Stomach (tissue), 8 donors: ENCODE measurements at regions not wholly inside any gene's neighbourhood (a gene's known extent, or its start where the extent isn't known, plus 50 kb on each side); places are given as distances from the start of the nearest gene placed in this dataset.

Experiments
- DNase-seq, 2 donors: peaks; one replicate each; pipeline versions ENCODE4 v3.0.0 to v3.0.0-alpha.2; 2013 to 2019
- H3K27ac ChIP-seq, 5 donors: fragments of 200-600 bp in 4 of 5; sonication (generic) in 4 of 5; one replicate each; pipeline ENCODE4 v1.5.1; 2013 to 2019; ENCODE audit warnings: mild to moderate bottlenecking in 1 of 5, moderate library complexity in 1 of 5
- H3K27me3 ChIP-seq, 3 donors: fragments of 200-600 bp; sonication (generic); one replicate each; pipeline ENCODE4 v1.5.1; 2017 to 2019; ENCODE audit warnings: mixed run types in 1 of 3
- H3K36me3 ChIP-seq, 4 donors: fragments of 200-600 bp; sonication (generic); 1 replicate in 3 of 4; 2 replicates in 1 of 4; pipeline ENCODE4 v1.5.1; 2016 to 2019
- H3K4me1 ChIP-seq, 4 donors: fragments of 200-600 bp; sonication (generic); one replicate each; pipeline ENCODE4 v1.5.1; 2016 to 2019
- H3K4me3 ChIP-seq, 4 donors: fragments of 200-600 bp; sonication (generic) in 3 of 4; one replicate each; pipeline ENCODE4 v1.5.1; 2016 to 2019; ENCODE audit warnings: mild to moderate bottlenecking in 1 of 4
- H3K9me3 ChIP-seq, 4 donors: fragments of 200-600 bp; sonication (generic); one replicate each; pipeline ENCODE4 v1.5.1; 2016 to 2019
- CTCF ChIP-seq, 7 experiments: fragments of 450-650 bp in 4 of 7; fragments of 200-600 bp in 3 of 7; sonication (generic) in 3 of 7; IDR thresholded peaks; one replicate each; pipeline ENCODE4 v1.5.1; 2016 to 2019; ENCODE audit warnings: antibody characterized with exemption in 7 of 7, control low read depth in 2 of 7, mild to moderate bottlenecking in 1 of 7
- EP300 ChIP-seq: sonication (generic); formaldehyde crosslinking; IDR thresholded peaks from one replicate; pipeline ENCODE4 v1.6.1; 2017; ENCODE audit warnings: antibody characterized with exemption
- POLR2A ChIP-seq, 4 donors: fragments of 450-650 bp; IDR thresholded peaks; one replicate each; pipeline ENCODE4 v1.6.1; 2016; ENCODE audit warnings: antibody characterized with exemption in 4 of 4, control low read depth in 2 of 4, mild to moderate bottlenecking in 1 of 4, moderate library complexity in 1 of 4
- POLR2AphosphoS5 ChIP-seq, 3 donors: sonication (generic); formaldehyde crosslinking; IDR thresholded peaks; one replicate each; pipeline ENCODE4 v1.6.1; 2016; ENCODE audit warnings: antibody characterized with exemption in 3 of 3
- WGBS, 5 donors: extraction: QIAGEN DNeasy Blood & Tissue Kit in 3 of 5; methylation state at CpG; one replicate each; pipeline versions ENCODE4 v1.1.5 to v1.1.7; 2013 to 2018; 5-methylcytosine and 5-hydroxymethylcytosine counted together
- intact Hi-C: fragments of 100-400 bp; cut with DNase I; formaldehyde crosslinking; loops from one replicate; pipeline ENCODE4 v1.15.1; 2023; ENCODE audit warnings: low total_unique reads
- donor health status: healthy with polysubstance abuse.
- donor health status: Bipolar disorder and iron deficiency.
- donor health status: healthy.

GRCh38 chr11:120041625-120042024 lies 96.3 kb downstream of the TRIM29 start:
- intact Hi-C loops = no loop called here
- TF ChIP-seq POLR2A (IDR thresholded peaks at IDR 0.05) = no peak
- TF ChIP-seq POLR2AphosphoS5 (IDR thresholded peaks at IDR 0.05) = no peak
- TF ChIP-seq EP300 = no peak
- no peak for TF ChIP-seq CTCF (IDR thresholded peaks at IDR 0.05)
- H3K36me3 ChIP-seq = no peaks in the 10 kb centered on the region
- H3K27me3 ChIP-seq = peaks cover 0 to 12% (median 0%) of the 10 kb centered on the region in 3 donors
- no peaks in the 10 kb centered on the region for H3K4me1 ChIP-seq
- peaks cover 0 to 5% (median 3%) of the 10 kb centered on the region in 4 donors for H3K9me3 ChIP-seq
- no peak overlapping the region for H3K27ac ChIP-seq
- no peak overlapping the region for H3K4me3 ChIP-seq
- no peak for DNase-seq
- WGBS, 5 donors = 89 to 97% (median 95%) methylated on average over 2 of the region's 2 CpGs

- Histone ChIP-seq H3K4me1 (no peaks in the 10 kb centered on the region), H3K27me3 (peaks cover 0 to 12% (median 0%) of the 10 kb centered on the region in 3 donors), H3K36me3 (no peaks in the 10 kb centered on the region), H3K4me3 (no peak overlapping the region), H3K27ac (no peak overlapping the region), H3K9me3 (peaks cover 0 to 11% (median 10%) of the 10 kb centered on the region in 4 donors)
- DNase-seq = no peak
- TF ChIP-seq EP300 = no peak
- no peak for TF ChIP-seq POLR2AphosphoS5 (IDR thresholded peaks at IDR 0.05)
- no peak for TF ChIP-seq POLR2A (IDR thresholded peaks at IDR 0.05)
- TF ChIP-seq CTCF (IDR thresholded peaks at IDR 0.05) = no peak
- intact Hi-C loops = no loop called here
- WGBS, 5 donors = 62 to 70% (median 69%) methylated on average over 6 of the region's 6 CpGs
Observed at GRCh38 chr11:120040151-120040840, 97.6 kb downstream of the TRIM29 start.

- Histone ChIP-seq H3K4me3 (no peak overlapping the region), H3K27ac (no peak overlapping the region), H3K4me1 (no peaks in the 10 kb centered on the region), H3K27me3 (peaks cover 0 to 12% (median 0%) of the 10 kb centered on the region in 3 donors), H3K9me3 (peaks cover 0 to 12% (median 10%) of the 10 kb centered on the region in 4 donors), H3K36me3 (no peaks in the 10 kb centered on the region)
- DNase-seq = no peak
- intact Hi-C loops = no loop called here
- TF ChIP-seq EP300 (no peak), POLR2AphosphoS5 (IDR thresholded peaks at IDR 0.05) (no peak), POLR2A (IDR thresholded peaks at IDR 0.05) (no peak), CTCF (IDR thresholded peaks at IDR 0.05) (no peak)
- WGBS, 5 donors = 80 to 87% (median 85%) methylated on average over 1 of the region's 1 CpG
Observed at GRCh38 chr11:120039039-120039438, 98.9 kb downstream of the TRIM29 start.

- intact Hi-C loops = no loop called here
- DNase-seq = no peak
- no peaks in the 10 kb centered on the region for H3K4me1 ChIP-seq
- no peak overlapping the region for H3K27ac ChIP-seq
- no peak for TF ChIP-seq EP300
- TF ChIP-seq POLR2A (IDR thresholded peaks at IDR 0.05) = no peak
- TF ChIP-seq CTCF (IDR thresholded peaks at IDR 0.05) = no peak
- TF ChIP-seq POLR2AphosphoS5 (IDR thresholded peaks at IDR 0.05) = no peak
- H3K4me3 ChIP-seq = no peak overlapping the region
- peaks cover 0 to 21% (median 2%) of the 10 kb centered on the region in 3 donors for H3K27me3 ChIP-seq
- H3K9me3 ChIP-seq = peaks cover 0 to 12% (median 10%) of the 10 kb centered on the region in 4 donors
- no peaks in the 10 kb centered on the region for H3K36me3 ChIP-seq
- 83 to 91% (median 89%) methylated on average over 3 of the region's 3 CpGs for WGBS, 5 donors
Observed at GRCh38 chr11:120037111-120037510, 100.8 kb downstream of the TRIM29 start.
